DND-41 (cell line): ENCODE measurements at regions not wholly inside any gene's neighbourhood (a gene's known extent, or its start where the extent isn't known, plus 50 kb on each side); places are given as distances from the start of the nearest gene placed in this dataset.

Experiments
- EZH2 ChIP-seq: IDR thresholded peaks from 3 replicates; pipeline ENCODE4 v1.6.1; 2012; ENCODE audit warnings: borderline replicate concordance, low read depth, mild to moderate bottlenecking, moderate library complexity, low read length, inconsistent platforms; ENCODE audit not compliant: severe bottlenecking
- TF ChIP-seq, protein P1 (sequence below): IDR thresholded peaks from 2 replicates; pipeline ENCODE4 v1.5.1; 2012; ENCODE audit warnings: borderline replicate concordance, low read length, moderate library complexity, mild to moderate bottlenecking; ENCODE audit not compliant: poor library complexity, severe bottlenecking; ENCODE audit errors: extremely low read depth

DNA sequence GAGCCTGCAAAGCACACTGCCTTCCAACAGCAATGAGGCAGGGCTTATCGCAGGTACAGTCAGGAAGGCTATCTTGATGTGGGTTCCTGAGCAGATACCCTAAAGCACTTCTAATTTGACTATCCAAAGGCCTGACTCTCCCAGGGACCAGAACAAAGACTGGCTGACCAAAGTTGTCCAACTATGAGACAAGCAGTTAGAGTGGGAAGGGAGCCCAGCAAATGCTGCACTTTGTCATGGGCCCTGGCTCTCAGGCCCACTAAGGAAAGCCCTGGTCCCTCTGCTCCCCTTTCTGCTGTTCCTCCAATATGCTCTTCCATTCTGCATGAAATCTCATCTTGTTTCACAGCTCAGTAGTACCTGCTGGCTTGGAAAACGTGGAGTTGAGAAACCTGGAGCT, 391.0 kb downstream of the RAB28 start:
- TF ChIP-seq, protein P1, sequence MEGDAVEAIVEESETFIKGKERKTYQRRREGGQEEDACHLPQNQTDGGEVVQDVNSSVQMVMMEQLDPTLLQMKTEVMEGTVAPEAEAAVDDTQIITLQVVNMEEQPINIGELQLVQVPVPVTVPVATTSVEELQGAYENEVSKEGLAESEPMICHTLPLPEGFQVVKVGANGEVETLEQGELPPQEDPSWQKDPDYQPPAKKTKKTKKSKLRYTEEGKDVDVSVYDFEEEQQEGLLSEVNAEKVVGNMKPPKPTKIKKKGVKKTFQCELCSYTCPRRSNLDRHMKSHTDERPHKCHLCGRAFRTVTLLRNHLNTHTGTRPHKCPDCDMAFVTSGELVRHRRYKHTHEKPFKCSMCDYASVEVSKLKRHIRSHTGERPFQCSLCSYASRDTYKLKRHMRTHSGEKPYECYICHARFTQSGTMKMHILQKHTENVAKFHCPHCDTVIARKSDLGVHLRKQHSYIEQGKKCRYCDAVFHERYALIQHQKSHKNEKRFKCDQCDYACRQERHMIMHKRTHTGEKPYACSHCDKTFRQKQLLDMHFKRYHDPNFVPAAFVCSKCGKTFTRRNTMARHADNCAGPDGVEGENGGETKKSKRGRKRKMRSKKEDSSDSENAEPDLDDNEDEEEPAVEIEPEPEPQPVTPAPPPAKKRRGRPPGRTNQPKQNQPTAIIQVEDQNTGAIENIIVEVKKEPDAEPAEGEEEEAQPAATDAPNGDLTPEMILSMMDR, result no peak
- no peak for TF ChIP-seq EZH2
